ENCODE measurements at regions not wholly inside any gene's neighbourhood (a gene's known extent, or its start where the extent isn't known, plus 50 kb on each side); places are given as distances from the start of the nearest gene placed in this dataset.

DNA sequence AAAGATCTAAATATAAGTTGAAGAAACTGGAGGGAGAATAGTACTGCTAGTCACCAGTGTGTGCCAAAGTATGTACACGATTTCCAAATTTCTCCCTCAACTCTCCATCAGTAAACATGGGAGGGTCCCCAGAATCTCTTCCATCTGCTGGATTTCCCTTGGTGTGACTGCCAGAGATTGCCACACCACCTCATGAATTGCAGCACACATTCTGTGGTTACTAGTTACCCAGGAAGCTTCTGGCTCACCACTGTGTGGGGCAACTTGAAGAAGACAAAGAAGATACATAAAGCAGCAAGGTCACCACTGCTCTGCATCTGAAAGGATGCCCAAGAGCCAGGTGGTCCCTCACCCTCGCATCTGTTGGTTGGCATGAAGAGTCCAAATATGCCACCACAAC, 191.7 kb upstream of the ESRRG start:
- TF ChIP-seq, protein P1, sequence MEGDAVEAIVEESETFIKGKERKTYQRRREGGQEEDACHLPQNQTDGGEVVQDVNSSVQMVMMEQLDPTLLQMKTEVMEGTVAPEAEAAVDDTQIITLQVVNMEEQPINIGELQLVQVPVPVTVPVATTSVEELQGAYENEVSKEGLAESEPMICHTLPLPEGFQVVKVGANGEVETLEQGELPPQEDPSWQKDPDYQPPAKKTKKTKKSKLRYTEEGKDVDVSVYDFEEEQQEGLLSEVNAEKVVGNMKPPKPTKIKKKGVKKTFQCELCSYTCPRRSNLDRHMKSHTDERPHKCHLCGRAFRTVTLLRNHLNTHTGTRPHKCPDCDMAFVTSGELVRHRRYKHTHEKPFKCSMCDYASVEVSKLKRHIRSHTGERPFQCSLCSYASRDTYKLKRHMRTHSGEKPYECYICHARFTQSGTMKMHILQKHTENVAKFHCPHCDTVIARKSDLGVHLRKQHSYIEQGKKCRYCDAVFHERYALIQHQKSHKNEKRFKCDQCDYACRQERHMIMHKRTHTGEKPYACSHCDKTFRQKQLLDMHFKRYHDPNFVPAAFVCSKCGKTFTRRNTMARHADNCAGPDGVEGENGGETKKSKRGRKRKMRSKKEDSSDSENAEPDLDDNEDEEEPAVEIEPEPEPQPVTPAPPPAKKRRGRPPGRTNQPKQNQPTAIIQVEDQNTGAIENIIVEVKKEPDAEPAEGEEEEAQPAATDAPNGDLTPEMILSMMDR (IDR thresholded peaks at IDR 0.05; ENCODE audit: insufficient read depth, low read depth, low read length): no peak
- TF ChIP-seq EZH2 (IDR thresholded peaks at IDR 0.05; ENCODE audit: insufficient read depth, low read length): no peak
